ENCODE measurements at regions not wholly inside any gene's neighbourhood (a gene's known extent, or its start where the extent isn't known, plus 50 kb on each side); places are given as distances from the start of the nearest gene placed in this dataset.

GRCh38 chr9:28329323-28329722 lies 756.0 kb upstream of the C9orf72 start:
- TF ChIP-seq CTCF (tag by site-specific recombination; IDR thresholded peaks at IDR 0.05): no peak
- no peak for TF ChIP-seq ZXDB (tag by site-specific recombination; IDR thresholded peaks at IDR 0.05)
- no peak for TF ChIP-seq ZNF792 (tag by site-specific recombination; IDR thresholded peaks at IDR 0.05)
- TF ChIP-seq ZNF121 (tag by site-specific recombination; IDR thresholded peaks at IDR 0.05): no peak
- no peak for TF ChIP-seq ZEB2 (tag by site-specific recombination; IDR thresholded peaks at IDR 0.05)
- no peak for TF ChIP-seq MEIS1 (CRISPR knock-in tag; IDR thresholded peaks at IDR 0.05; ENCODE audit: borderline replicate concordance)
- TF ChIP-seq ATF2 (tag by site-specific recombination; IDR thresholded peaks at IDR 0.05; ENCODE audit: low read depth): no peak
- TF ChIP-seq PRDM2 (tag by site-specific recombination; IDR thresholded peaks at IDR 0.05; ENCODE audit: borderline replicate concordance): no peak
- no peak for TF ChIP-seq ZFP41 (tag by site-specific recombination; IDR thresholded peaks at IDR 0.05; ENCODE audit: borderline replicate concordance)
- TF ChIP-seq ZNF510 (tag by site-specific recombination; IDR thresholded peaks at IDR 0.05; ENCODE audit: insufficient replicate concordance): no peak

Measured in HEK293 (cell line).